Testis (tissue), 2 donors: ENCODE measurements at regions not wholly inside any gene's neighbourhood (a gene's known extent, or its start where the extent isn't known, plus 50 kb on each side); places are given as distances from the start of the nearest gene placed in this dataset.
A peak's percentile ranks its signal among the peaks of the same experiment; 100 is the strongest.

Source experiments
- DNase-seq: peaks from one replicate; pipeline ENCODE4 v3.0.0-alpha.2; 2019
- H3K27ac ChIP-seq, 2 donors: fragments of 200-600 bp; sonication (generic); one replicate each; pipeline ENCODE4 v1.5.1; 2019
- H3K27me3 ChIP-seq: fragments of 200-600 bp; sonication (generic); one replicate; pipeline ENCODE4 v1.5.1; 2019
- H3K36me3 ChIP-seq: fragments of 200-600 bp; sonication (generic); one replicate; pipeline ENCODE4 v1.5.1; 2017; ENCODE audit warnings: low read depth; ENCODE audit errors: missing control alignments
- H3K4me1 ChIP-seq: fragments of 200-600 bp; sonication (generic); one replicate; pipeline ENCODE4 v1.5.1; 2019
- H3K4me3 ChIP-seq, 2 donors: fragments of 200-600 bp; sonication (generic); one replicate each; pipeline ENCODE4 v1.5.1; 2017 to 2019
- H3K9me3 ChIP-seq: fragments of 200-600 bp; sonication (generic); one replicate; pipeline ENCODE4 v1.5.1; 2017
- POLR2A ChIP-seq: fragments of 450-650 bp; IDR thresholded peaks from one replicate; pipeline ENCODE4 v1.6.1; 2017; ENCODE audit warnings: antibody characterized with exemption, mild to moderate bottlenecking, moderate library complexity
- WGBS, 2 donors: methylation state at CpG; one replicate each; pipeline ENCODE4 v1.1.5; 2018; 5-methylcytosine and 5-hydroxymethylcytosine counted together
- intact Hi-C: fragments of 100-400 bp; cut with DNase I; formaldehyde crosslinking; loops from one replicate; pipeline ENCODE4 v1.15.1; 2023; ENCODE audit warnings: low total_unique reads
- TF ChIP-seq, protein P1 (sequence below), 3 experiments: fragments of 450-650 bp in 2 of 3; fragments of 200-600 bp in 1 of 3; sonication (generic) in 1 of 3; IDR thresholded peaks; one replicate each; pipeline ENCODE4 v1.5.1; 2016 to 2019; ENCODE audit warnings: antibody characterized with exemption in 3 of 3, mild to moderate bottlenecking in 2 of 3, moderate library complexity in 1 of 3

DNA sequence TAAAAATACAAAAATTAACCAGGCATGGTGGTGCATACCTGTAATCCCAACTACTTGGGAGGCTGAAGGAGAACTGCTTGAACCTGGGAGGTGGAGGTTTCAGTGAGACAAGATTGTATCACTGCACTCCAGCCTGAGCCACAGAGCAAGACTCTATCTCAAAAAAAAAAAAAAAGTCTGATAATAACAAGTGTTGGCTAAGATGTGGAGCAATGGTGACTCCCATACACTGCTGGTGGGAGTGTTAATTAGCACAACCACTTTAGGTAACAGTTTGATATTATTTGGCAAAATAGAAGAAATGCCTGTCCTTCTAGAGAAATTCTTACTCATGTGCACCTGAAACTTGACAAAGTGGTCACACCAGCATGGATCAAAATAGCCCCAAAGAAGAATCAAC lies 106.2 kb upstream of the SLC34A2 start:
- no peaks in the 10 kb centered on the region for H3K36me3 ChIP-seq
- H3K4me3 ChIP-seq = no peak overlapping the region
- H3K27ac ChIP-seq = no peak overlapping the region
- intact Hi-C loops = no loop called here
- H3K27me3 ChIP-seq = no peaks in the 10 kb centered on the region
- no peak for DNase-seq
- TF ChIP-seq POLR2A = no peak
- TF ChIP-seq, protein P1, sequence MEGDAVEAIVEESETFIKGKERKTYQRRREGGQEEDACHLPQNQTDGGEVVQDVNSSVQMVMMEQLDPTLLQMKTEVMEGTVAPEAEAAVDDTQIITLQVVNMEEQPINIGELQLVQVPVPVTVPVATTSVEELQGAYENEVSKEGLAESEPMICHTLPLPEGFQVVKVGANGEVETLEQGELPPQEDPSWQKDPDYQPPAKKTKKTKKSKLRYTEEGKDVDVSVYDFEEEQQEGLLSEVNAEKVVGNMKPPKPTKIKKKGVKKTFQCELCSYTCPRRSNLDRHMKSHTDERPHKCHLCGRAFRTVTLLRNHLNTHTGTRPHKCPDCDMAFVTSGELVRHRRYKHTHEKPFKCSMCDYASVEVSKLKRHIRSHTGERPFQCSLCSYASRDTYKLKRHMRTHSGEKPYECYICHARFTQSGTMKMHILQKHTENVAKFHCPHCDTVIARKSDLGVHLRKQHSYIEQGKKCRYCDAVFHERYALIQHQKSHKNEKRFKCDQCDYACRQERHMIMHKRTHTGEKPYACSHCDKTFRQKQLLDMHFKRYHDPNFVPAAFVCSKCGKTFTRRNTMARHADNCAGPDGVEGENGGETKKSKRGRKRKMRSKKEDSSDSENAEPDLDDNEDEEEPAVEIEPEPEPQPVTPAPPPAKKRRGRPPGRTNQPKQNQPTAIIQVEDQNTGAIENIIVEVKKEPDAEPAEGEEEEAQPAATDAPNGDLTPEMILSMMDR (IDR thresholded peaks at IDR 0.05) = no peak
- H3K9me3 ChIP-seq = no peaks in the 10 kb centered on the region
- H3K4me1 ChIP-seq = no peaks in the 10 kb centered on the region

DNA sequence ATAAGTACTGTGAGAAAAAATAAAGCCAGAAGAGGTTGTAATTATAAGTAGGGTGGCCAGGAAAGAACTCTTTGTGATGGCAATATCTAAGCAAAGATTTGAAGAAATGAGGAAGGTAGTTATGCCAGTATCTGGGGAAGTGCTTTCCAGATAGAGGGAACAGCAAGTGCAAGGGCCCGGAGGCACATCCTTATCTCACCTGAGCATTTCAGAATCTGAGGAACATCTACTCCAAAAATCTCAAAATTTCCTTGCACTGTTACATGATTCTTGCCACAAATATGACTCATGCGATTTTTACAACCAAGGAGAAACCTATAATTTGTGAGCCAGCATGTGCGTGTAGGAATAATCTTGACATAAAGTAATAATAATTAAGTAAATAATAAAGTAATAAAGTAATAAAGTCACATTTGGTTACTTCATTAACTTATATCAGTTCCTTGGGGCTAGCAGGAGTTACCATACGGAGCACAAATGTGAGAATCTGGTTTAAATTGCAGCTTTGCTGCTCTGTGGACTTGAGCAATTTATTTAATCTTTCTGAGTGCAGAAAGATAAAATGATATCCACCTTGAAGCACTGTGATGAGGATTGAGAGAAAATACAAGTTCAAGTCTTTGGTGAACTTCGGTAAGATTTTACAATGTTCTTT lies 105.1 kb upstream of the SLC34A2 start:
- no peak for DNase-seq
- WGBS, 2 donors = 79 to 89% methylated on average over 5 of the region's 5 CpGs
- no peaks in the 10 kb centered on the region for H3K36me3 ChIP-seq
- no peak overlapping the region for H3K4me3 ChIP-seq
- no peaks in the 10 kb centered on the region for H3K9me3 ChIP-seq
- H3K27ac ChIP-seq = no peak overlapping the region
- intact Hi-C loops = no loop called here
- TF ChIP-seq, protein P1 (IDR thresholded peaks at IDR 0.05) = no peak
- TF ChIP-seq POLR2A = no peak
- no peaks in the 10 kb centered on the region for H3K4me1 ChIP-seq
- H3K27me3 ChIP-seq = no peaks in the 10 kb centered on the region

DNA sequence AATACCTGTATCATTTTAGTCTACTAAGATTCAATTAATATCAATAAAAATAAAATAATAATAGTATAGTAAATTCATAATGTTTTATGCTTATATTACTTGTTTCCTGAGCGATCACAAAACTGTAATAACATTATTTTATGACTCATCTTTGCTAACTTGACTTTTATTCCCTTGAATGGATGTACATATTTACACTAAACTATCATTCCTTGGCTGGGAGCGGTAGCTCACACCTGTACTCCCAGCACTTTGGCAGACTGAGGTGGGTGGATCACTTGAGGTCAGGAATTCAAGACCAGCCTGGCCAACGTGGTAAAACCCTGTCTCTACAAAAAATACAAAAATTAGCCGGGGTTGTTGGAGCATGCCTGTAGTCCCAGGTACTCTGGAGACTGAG lies 104.0 kb upstream of the SLC34A2 start:
- no peaks in the 10 kb centered on the region for H3K9me3 ChIP-seq
- H3K27me3 ChIP-seq = no peaks in the 10 kb centered on the region
- H3K36me3 ChIP-seq = no peaks in the 10 kb centered on the region
- no peak for DNase-seq
- H3K27ac ChIP-seq = no peak overlapping the region
- TF ChIP-seq POLR2A = no peak
- TF ChIP-seq, protein P1 (IDR thresholded peaks at IDR 0.05) = no peak
- WGBS, 2 donors = 78 to 81% methylated on average over 4 of the region's 4 CpGs
- no peak overlapping the region for H3K4me3 ChIP-seq
- intact Hi-C loops = no loop called here
- H3K4me1 ChIP-seq = no peaks in the 10 kb centered on the region

DNA sequence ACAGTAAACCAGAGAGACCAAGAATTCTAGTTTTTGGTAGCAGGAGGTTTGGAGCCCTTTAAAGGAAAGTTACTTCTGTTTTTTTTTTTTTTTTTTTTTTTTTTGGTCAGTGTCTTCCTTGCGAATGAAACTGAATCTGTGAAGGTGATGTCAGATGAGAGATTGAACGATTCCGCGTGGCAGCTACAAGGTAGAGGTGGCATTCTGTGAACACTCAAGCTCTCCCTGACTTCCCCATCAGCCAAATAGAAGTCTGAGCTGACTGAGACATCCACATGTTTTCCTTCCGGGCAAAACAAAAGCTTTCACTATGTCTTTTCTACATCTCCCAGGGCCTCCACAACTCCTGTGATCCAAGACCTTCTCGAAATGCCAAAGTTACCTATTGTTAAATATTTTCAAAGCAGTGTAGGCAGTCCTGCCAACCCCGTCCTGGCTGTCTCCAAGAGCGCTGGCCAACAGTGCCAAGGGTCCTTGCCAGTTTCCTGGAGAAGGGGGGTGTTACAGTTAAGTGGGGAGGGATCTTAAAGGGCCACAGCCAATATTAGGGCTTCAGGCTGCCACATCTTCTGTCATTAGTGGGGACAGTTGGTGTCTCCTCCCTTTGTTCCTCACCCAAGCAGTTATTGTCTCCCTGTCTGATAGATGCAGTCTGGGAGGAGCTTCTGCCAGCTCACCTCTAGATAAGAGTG lies 102.9 kb upstream of the SLC34A2 start:
- DNase-seq = peak; percentile 28
- intact Hi-C loops = no loop called here
- Histone ChIP-seq H3K27me3 (no peaks in the 10 kb centered on the region), H3K27ac (no peak overlapping the region), H3K4me3 (no peak overlapping the region), H3K9me3 (no peaks in the 10 kb centered on the region), H3K36me3 (no peaks in the 10 kb centered on the region), H3K4me1 (no peaks in the 10 kb centered on the region)
- 48 to 53% methylated on average over 8 of the region's 8 CpGs for WGBS, 2 donors
- TF ChIP-seq POLR2A = no peak
- TF ChIP-seq, protein P1 (IDR thresholded peaks at IDR 0.05) = no peak

DNA sequence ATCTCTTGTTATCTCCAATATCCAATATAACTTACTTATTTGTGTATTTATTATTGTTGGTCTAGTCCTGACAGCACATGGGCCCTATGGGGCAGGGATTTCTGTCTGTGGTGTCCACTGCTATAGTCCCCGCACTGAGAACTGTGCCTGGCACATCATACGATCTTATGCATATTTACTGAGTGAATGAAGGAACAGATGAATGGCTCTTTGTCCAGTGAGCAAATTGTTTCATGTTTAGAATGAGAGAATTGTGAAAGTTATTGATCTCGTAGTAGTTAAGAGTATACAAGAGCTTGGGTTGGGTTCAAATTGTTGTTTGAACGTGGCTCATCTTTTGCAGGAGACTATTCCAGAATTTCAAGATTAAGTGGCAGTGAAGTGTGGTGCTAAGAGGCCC lies 96.1 kb upstream of the SLC34A2 start:
- intact Hi-C loops = no loop called here

More for the DNA sequence above, 96.1 kb upstream of the SLC34A2 start:
- Histone ChIP-seq H3K36me3 (no peaks in the 10 kb centered on the region), H3K27ac (no peak overlapping the region), H3K9me3 (no peaks in the 10 kb centered on the region), H3K4me3 (no peak overlapping the region), H3K4me1 (no peaks in the 10 kb centered on the region), H3K27me3 (no peaks in the 10 kb centered on the region)
- DNase-seq = no peak
- TF ChIP-seq POLR2A = no peak
- WGBS, 2 donors = 90% methylated on average over 4 of the region's 4 CpGs
